ENCODE measurements at regions not wholly inside any gene's neighbourhood (a gene's known extent, or its start where the extent isn't known, plus 50 kb on each side); places are given as distances from the start of the nearest gene placed in this dataset.

DNA sequence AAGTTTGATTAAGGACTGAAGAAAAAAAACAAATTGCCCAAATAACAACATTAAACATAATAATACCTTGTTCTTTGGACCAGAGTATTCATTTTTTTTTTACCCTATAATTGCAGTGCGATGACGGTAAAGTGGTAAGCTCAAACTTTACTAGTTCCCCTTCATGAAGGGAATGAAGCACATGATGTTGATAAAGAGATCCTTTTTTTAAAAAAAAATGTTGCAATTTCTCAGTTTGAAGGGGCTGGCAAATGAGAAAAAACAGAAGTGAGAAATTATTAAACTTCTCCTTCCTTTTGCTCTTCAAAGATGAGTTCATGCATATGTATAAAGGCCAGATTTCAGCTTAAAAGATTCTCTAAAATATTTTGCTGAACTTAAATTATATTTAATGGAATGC lies 231.7 kb downstream of the C4orf33 start:
- no peak for TF ChIP-seq MEF2A (IDR thresholded peaks at IDR 0.05; ENCODE audit: control insufficient read depth, low read depth, low read length)
- TF ChIP-seq, protein P1, sequence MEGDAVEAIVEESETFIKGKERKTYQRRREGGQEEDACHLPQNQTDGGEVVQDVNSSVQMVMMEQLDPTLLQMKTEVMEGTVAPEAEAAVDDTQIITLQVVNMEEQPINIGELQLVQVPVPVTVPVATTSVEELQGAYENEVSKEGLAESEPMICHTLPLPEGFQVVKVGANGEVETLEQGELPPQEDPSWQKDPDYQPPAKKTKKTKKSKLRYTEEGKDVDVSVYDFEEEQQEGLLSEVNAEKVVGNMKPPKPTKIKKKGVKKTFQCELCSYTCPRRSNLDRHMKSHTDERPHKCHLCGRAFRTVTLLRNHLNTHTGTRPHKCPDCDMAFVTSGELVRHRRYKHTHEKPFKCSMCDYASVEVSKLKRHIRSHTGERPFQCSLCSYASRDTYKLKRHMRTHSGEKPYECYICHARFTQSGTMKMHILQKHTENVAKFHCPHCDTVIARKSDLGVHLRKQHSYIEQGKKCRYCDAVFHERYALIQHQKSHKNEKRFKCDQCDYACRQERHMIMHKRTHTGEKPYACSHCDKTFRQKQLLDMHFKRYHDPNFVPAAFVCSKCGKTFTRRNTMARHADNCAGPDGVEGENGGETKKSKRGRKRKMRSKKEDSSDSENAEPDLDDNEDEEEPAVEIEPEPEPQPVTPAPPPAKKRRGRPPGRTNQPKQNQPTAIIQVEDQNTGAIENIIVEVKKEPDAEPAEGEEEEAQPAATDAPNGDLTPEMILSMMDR (IDR thresholded peaks at IDR 0.05 in 2 of 3, conservative IDR thresholded peaks at IDR 0.05 in 1 of 3; ENCODE audit: insufficient read depth in 2 of 3, low read depth in 1 of 3, low read length in 3 of 3) = no peak
- TF ChIP-seq, protein P2, sequence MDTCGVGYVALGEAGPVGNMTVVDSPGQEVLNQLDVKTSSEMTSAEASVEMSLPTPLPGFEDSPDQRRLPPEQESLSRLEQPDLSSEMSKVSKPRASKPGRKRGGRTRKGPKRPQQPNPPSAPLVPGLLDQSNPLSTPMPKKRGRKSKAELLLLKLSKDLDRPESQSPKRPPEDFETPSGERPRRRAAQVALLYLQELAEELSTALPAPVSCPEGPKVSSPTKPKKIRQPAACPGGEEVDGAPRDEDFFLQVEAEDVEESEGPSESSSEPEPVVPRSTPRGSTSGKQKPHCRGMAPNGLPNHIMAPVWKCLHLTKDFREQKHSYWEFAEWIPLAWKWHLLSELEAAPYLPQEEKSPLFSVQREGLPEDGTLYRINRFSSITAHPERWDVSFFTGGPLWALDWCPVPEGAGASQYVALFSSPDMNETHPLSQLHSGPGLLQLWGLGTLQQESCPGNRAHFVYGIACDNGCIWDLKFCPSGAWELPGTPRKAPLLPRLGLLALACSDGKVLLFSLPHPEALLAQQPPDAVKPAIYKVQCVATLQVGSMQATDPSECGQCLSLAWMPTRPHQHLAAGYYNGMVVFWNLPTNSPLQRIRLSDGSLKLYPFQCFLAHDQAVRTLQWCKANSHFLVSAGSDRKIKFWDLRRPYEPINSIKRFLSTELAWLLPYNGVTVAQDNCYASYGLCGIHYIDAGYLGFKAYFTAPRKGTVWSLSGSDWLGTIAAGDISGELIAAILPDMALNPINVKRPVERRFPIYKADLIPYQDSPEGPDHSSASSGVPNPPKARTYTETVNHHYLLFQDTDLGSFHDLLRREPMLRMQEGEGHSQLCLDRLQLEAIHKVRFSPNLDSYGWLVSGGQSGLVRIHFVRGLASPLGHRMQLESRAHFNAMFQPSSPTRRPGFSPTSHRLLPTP (IDR thresholded peaks at IDR 0.05; ENCODE audit: borderline replicate concordance, extremely low read depth, insufficient read length) = no peak
- TF ChIP-seq POLR2A (conservative IDR thresholded peaks at IDR 0.05) = no peak
- TF ChIP-seq ZNF274 (IDR thresholded peaks at IDR 0.05; ENCODE audit: borderline replicate concordance, low read depth, low read length) = no peak
- TF ChIP-seq RBM34 (IDR thresholded peaks at IDR 0.05; ENCODE audit: borderline replicate concordance, insufficient read depth, low read length) = no peak
- no peak for TF ChIP-seq GATA2 (CRISPR knock-in tag; IDR thresholded peaks at IDR 0.05)
- no peak for TF ChIP-seq ZSCAN32 (CRISPR knock-in tag; IDR thresholded peaks at IDR 0.05)
- no peak for TF ChIP-seq ZKSCAN8 (CRISPR knock-in tag; IDR thresholded peaks at IDR 0.05)
- TF ChIP-seq, protein P3, sequence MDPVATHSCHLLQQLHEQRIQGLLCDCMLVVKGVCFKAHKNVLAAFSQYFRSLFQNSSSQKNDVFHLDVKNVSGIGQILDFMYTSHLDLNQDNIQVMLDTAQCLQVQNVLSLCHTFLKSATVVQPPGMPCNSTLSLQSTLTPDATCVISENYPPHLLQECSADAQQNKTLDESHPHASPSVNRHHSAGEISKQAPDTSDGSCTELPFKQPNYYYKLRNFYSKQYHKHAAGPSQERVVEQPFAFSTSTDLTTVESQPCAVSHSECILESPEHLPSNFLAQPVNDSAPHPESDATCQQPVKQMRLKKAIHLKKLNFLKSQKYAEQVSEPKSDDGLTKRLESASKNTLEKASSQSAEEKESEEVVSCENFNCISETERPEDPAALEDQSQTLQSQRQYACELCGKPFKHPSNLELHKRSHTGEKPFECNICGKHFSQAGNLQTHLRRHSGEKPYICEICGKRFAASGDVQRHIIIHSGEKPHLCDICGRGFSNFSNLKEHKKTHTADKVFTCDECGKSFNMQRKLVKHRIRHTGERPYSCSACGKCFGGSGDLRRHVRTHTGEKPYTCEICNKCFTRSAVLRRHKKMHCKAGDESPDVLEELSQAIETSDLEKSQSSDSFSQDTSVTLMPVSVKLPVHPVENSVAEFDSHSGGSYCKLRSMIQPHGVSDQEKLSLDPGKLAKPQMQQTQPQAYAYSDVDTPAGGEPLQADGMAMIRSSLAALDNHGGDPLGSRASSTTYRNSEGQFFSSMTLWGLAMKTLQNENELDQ (CRISPR knock-in tag; IDR thresholded peaks at IDR 0.05; ENCODE audit: borderline replicate concordance) = no peak
- no peak for TF ChIP-seq NFE2L1 (tag; IDR thresholded peaks at IDR 0.05; ENCODE audit: borderline replicate concordance, low read depth)
- TF ChIP-seq KDM4B (IDR thresholded peaks at IDR 0.05; ENCODE audit: borderline replicate concordance in 2 of 2, low read depth in 1 of 2) = no peak
